Lower lobe of right lung (tissue), 2 donors: ENCODE measurements at regions not wholly inside any gene's neighbourhood (a gene's known extent, or its start where the extent isn't known, plus 50 kb on each side); places are given as distances from the start of the nearest gene placed in this dataset.
"Not testable (repeated sequence)": the region's sequence is repeated elsewhere in the genome, so short reads cannot be mapped to it uniquely, and the experiment has no call there.

ENCODE experiments used
- ATAC-seq, 2 donors: fragments of 200-7000 bp; cut with Tn5 transposase; one replicate each; pipeline ENCODE4 v1.9.1; 2020 to 2022; ENCODE audit warnings: mild to moderate bottlenecking in 2 of 2, moderate library complexity in 2 of 2
- DNase-seq: peaks from one replicate; pipeline ENCODE4 v3.0.0-alpha.2; 2020
- H3K27ac ChIP-seq: fragments of 200-600 bp; one replicate; pipeline ENCODE4 v1.8.0; 2022
- H3K27me3 ChIP-seq: fragments of 200-600 bp; one replicate; pipeline ENCODE4 v1.8.0; 2022; ENCODE audit warnings: low read depth
- H3K36me3 ChIP-seq: fragments of 200-600 bp; one replicate; pipeline ENCODE4 v1.8.0; 2022; ENCODE audit warnings: mild to moderate bottlenecking
- H3K4me1 ChIP-seq: fragments of 200-600 bp; one replicate; pipeline ENCODE4 v1.8.0; 2022
- H3K4me3 ChIP-seq: fragments of 200-600 bp; one replicate; pipeline ENCODE4 v1.8.0; 2022; ENCODE audit warnings: mild to moderate bottlenecking
- H3K9me3 ChIP-seq: fragments of 200-600 bp; one replicate; pipeline ENCODE4 v1.8.0; 2022
- intact Hi-C: fragments of 100-400 bp; cut with DNase I; formaldehyde crosslinking; loops from one replicate; pipeline ENCODE4 v1.11.0; 2022
- TF ChIP-seq, protein P1 (sequence below): fragments of 200-600 bp; IDR thresholded peaks from one replicate; pipeline ENCODE4 v1.8.0; 2022; ENCODE audit warnings: antibody characterized with exemption, mild to moderate bottlenecking
- donor health status: DM: no; HTN: yes; CAD: no; lungs with severe emphysema.

DNA sequence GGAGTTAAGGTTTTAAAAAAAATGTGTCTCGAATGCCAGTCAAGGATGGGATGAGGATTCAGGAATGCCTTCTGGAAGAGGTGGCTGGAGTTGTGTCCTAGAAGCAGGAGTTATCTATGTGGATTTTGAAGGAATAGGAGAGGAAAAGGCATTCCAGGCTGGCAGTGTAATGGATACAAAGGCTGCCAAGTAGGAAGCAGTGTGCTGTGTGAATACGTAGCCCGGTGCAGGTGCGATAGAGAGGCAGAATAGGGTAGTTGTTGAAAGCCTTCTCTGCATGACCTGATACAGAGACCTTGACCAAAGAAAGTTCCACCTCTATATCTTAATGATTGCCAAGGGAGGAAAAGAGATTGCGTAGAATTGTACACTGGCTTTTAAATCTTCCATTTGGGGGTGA, 128.1 kb upstream of the ITGB1 start:
- intact Hi-C loops, result no loop called here
- Histone ChIP-seq H3K36me3 (no peaks in the 10 kb centered on the region), H3K4me1 (no peaks in the 10 kb centered on the region), H3K9me3 (no peaks in the 10 kb centered on the region), H3K27ac (no peak overlapping the region), H3K4me3 (no peak overlapping the region), H3K27me3 (no peaks in the 10 kb centered on the region)
- ATAC-seq, result no peak
- TF ChIP-seq, protein P1, sequence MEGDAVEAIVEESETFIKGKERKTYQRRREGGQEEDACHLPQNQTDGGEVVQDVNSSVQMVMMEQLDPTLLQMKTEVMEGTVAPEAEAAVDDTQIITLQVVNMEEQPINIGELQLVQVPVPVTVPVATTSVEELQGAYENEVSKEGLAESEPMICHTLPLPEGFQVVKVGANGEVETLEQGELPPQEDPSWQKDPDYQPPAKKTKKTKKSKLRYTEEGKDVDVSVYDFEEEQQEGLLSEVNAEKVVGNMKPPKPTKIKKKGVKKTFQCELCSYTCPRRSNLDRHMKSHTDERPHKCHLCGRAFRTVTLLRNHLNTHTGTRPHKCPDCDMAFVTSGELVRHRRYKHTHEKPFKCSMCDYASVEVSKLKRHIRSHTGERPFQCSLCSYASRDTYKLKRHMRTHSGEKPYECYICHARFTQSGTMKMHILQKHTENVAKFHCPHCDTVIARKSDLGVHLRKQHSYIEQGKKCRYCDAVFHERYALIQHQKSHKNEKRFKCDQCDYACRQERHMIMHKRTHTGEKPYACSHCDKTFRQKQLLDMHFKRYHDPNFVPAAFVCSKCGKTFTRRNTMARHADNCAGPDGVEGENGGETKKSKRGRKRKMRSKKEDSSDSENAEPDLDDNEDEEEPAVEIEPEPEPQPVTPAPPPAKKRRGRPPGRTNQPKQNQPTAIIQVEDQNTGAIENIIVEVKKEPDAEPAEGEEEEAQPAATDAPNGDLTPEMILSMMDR, result no peak
- DNase-seq, result no peak

DNA sequence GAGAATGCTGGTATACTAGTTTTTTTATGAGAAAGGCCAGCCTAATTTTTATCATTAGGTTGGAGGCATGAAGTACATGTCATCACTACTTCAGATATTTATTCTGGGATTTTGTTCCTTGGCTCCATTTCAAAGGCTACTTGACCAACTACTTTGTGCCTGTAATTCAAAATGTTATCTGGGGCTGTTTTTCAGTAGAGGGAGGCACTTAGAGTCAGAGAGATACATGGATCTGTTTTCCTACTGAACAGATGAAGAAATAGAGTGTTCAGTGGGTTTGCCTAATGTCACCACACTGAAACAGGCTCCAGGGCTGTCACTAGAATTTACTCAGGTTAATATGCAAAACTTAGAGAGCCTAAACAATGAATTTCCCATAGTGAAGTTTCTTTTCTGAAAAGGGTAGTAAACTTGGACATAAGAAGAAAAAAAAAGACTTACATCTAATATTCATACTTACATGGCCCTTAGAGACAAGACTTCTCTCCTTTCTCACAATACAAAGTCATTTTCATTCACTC, 127.3 kb upstream of the ITGB1 start:
- TF ChIP-seq, protein P1, result no peak
- Histone ChIP-seq H3K36me3 (no peaks in the 10 kb centered on the region), H3K4me3 (no peak overlapping the region), H3K4me1 (no peaks in the 10 kb centered on the region), H3K9me3 (no peaks in the 10 kb centered on the region), H3K27ac (no peak overlapping the region), H3K27me3 (no peaks in the 10 kb centered on the region)
- ATAC-seq, result no peak
- intact Hi-C loops, result no loop called here
- DNase-seq, result no peak

DNA sequence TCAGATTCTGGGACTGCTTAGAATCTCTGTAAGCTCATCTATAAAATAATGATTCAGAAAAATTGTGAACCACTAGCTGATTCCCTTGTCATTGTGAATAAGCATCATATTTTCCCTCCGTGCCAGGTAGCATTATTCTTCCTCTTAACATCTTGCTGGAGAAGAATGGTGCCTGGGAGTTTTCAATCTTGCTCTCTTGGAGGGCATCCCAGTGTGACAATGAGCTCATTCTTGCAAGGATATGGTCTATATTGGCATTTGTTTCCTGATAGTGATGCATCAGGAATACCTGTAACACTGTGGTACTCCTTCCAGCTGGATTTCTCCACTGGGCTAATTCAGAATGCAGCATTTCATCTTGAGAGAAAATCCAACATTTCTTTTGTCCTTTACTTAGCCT, 126.4 kb upstream of the ITGB1 start:
- Histone ChIP-seq H3K36me3 (no peaks in the 10 kb centered on the region), H3K27me3 (no peaks in the 10 kb centered on the region), H3K4me1 (no peaks in the 10 kb centered on the region), H3K27ac (no peak overlapping the region), H3K4me3 (no peak overlapping the region), H3K9me3 (no peaks in the 10 kb centered on the region)
- intact Hi-C loops, result no loop called here
- TF ChIP-seq, protein P1, result no peak
- no peak for DNase-seq
- ATAC-seq, result no peak

DNA sequence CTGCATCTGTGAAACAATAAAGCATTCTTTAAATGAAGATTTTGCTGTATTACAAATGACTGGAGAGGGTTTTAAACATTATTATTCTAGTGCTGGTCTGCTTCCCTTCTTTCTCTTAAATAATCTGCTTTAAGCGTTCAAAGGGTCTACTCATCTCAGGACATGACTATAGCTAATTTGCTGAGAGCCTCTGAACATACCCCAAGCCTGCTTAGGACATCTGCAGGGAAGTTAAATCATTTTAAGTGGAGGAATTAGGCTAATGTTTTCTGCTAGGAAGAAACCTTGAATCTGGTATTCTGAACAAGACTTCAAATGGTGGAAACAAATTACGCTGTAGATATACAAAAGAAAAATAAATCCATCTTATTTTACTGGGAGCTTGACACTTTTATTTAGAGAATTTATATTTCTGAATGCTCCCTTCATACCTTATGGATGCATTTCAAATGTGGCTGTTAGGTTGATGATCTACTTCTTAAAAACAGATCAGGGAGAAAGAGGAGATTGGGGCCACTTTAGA, 124.4 kb upstream of the ITGB1 start:
- no peak overlapping the region for H3K4me3 ChIP-seq
- H3K27me3 ChIP-seq, result no peaks in the 10 kb centered on the region
- intact Hi-C loops, result no loop called here
- no peaks in the 10 kb centered on the region for H3K9me3 ChIP-seq
- no peak for DNase-seq
- no peak for ATAC-seq
- no peaks in the 10 kb centered on the region for H3K4me1 ChIP-seq
- H3K27ac ChIP-seq, result no peak overlapping the region
- no peaks in the 10 kb centered on the region for H3K36me3 ChIP-seq
- TF ChIP-seq, protein P1, result no peak

DNA sequence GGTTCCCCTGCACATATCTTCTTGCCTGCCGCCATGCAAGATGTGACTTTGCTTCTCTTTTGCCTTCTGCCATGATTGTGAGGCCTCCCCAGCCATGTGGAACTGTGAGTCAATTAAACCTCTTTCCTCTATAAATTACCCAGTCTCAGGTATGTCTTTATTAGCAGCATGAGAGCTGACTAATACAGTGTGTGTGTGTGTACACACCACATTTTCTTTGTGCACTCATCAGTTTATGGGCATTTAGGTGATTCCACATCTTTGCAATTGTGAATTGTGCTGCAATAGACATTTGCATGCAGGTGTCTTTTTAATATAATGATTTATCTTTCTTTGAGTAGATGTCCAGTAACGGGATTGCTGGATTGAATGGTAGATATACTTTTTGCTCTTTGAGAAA, 122.4 kb upstream of the ITGB1 start:
- ATAC-seq, intact Hi-C loops, H3K36me3 ChIP-seq, H3K4me1 ChIP-seq, H3K4me3 ChIP-seq, DNase-seq, H3K27ac ChIP-seq, H3K9me3 ChIP-seq, H3K27me3 ChIP-seq: not testable (repeated sequence)

DNA sequence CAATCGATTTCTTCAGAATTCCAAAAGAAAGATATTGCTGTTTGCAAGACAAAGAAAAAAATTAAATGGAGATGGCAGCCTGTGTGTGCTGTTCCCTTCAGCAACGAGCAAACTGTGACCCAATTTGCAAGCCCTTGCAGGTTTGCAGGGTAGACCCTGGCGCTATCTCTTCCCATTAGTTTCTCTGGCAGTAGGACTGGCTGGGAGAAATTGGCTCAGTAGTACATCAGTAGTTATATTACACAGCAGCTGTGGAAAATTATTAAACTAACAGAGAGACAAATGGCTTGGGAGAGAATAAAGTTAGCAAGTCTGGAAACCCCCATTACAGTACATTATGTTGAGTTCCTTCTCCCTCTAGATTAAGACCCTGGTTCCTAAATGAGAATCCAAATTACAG, 116.4 kb upstream of the ITGB1 start:
- Histone ChIP-seq H3K4me3 (no peak overlapping the region), H3K9me3 (no peaks in the 10 kb centered on the region), H3K4me1 (no peaks in the 10 kb centered on the region), H3K36me3 (no peaks in the 10 kb centered on the region), H3K27me3 (no peaks in the 10 kb centered on the region), H3K27ac (no peak overlapping the region)
- DNase-seq (no peak), ATAC-seq (no peak)
- TF ChIP-seq, protein P1, result no peak
- intact Hi-C loops, result no loop called here
